GM18909 (cell line): ENCODE measurements at regions not wholly inside any gene's neighbourhood (a gene's known extent, or its start where the extent isn't known, plus 50 kb on each side); places are given as distances from the start of the nearest gene placed in this dataset.
"Not testable (repeated sequence)": the region's sequence is repeated elsewhere in the genome, so short reads cannot be mapped to it uniquely, and the experiment has no call there.

Experiments
- ATAC-seq: cut with Tn5 transposase; IDR thresholded peaks from one replicate; pipeline ENCODE4 v1.9.1; 2021; ENCODE audit warnings: mild to moderate bottlenecking; ENCODE audit not compliant: unreplicated experiment, poor library complexity

GRCh38 chr2:198283146-198283545 lies 478.8 kb downstream of the PLCL1 start:
- no peak for ATAC-seq

- ATAC-seq, result no peak
These were observed 477.7 kb downstream of the PLCL1 start for GRCh38 chr2:198282061-198282460.

- no peak for ATAC-seq
These were observed 475.8 kb downstream of the PLCL1 start for GRCh38 chr2:198280145-198280544.

GRCh38 chr2:198279026-198279425 lies 474.6 kb downstream of the PLCL1 start:
- no peak for ATAC-seq

- ATAC-seq, result no peak
These were observed 472.8 kb downstream of the PLCL1 start for GRCh38 chr2:198277181-198277580.

- ATAC-seq, result no peak
These were observed 469.3 kb downstream of the PLCL1 start for GRCh38 chr2:198273660-198274059.

GRCh38 chr2:198270157-198270556 lies 465.8 kb downstream of the PLCL1 start:
- not testable (repeated sequence) for ATAC-seq

- ATAC-seq, result no peak
These were observed 464.1 kb downstream of the PLCL1 start for GRCh38 chr2:198268519-198268918.

GRCh38 chr2:198259496-198259895 lies 455.1 kb downstream of the PLCL1 start:
- ATAC-seq, result no peak

- ATAC-seq, result no peak
These were observed 450.2 kb downstream of the PLCL1 start for GRCh38 chr2:198254536-198255090.

GRCh38 chr2:198253995-198254394 lies 449.6 kb downstream of the PLCL1 start:
- ATAC-seq, result no peak

GRCh38 chr2:198252472-198252871 lies 448.1 kb downstream of the PLCL1 start:
- no peak for ATAC-seq

- ATAC-seq, result no peak
These were observed 437.7 kb downstream of the PLCL1 start for GRCh38 chr2:198242093-198242492.

- ATAC-seq, result no peak
These were observed 434.0 kb downstream of the PLCL1 start for GRCh38 chr2:198238429-198238828.

- ATAC-seq, result no peak
These were observed 431.9 kb downstream of the PLCL1 start for GRCh38 chr2:198236338-198236737.

GRCh38 chr2:198232281-198232680 lies 427.9 kb downstream of the PLCL1 start:
- no peak for ATAC-seq

- no peak for ATAC-seq
These were observed 427.2 kb downstream of the PLCL1 start for GRCh38 chr2:198231562-198231961.

- no peak for ATAC-seq
These were observed 416.6 kb downstream of the PLCL1 start for GRCh38 chr2:198220763-198221610.

- ATAC-seq, result no peak
These were observed 414.9 kb downstream of the PLCL1 start for GRCh38 chr2:198219292-198219691.

- ATAC-seq, result no peak
These were observed 409.8 kb downstream of the PLCL1 start for GRCh38 chr2:198214114-198214596.

GRCh38 chr2:198213253-198213652 lies 408.9 kb downstream of the PLCL1 start:
- ATAC-seq, result no peak

GRCh38 chr2:198211706-198212105 lies 407.3 kb downstream of the PLCL1 start:
- ATAC-seq, result no peak
